Endothelial cell of umbilical vein (primary cell): ENCODE measurements at regions not wholly inside any gene's neighbourhood (a gene's known extent, or its start where the extent isn't known, plus 50 kb on each side); places are given as distances from the start of the nearest gene placed in this dataset.

Experiments
- CTCF ChIP-seq, 2 donors: IDR thresholded peaks; 1 replicate in 1 of 2; 2 replicates in 1 of 2; pipeline ENCODE4 v1.5.1; 2011; ENCODE audit warnings: low read length in 2 of 2, mild to moderate bottlenecking in 2 of 2, moderate library complexity in 2 of 2, control low read depth in 1 of 2, inconsistent platforms in 1 of 2, low read depth in 1 of 2; ENCODE audit not compliant: insufficient read depth in 1 of 2; ENCODE audit errors: extremely low read depth in 1 of 2
- JUN ChIP-seq: IDR thresholded peaks from 2 replicates; pipeline ENCODE4 v1.6.1; 2011; ENCODE audit warnings: borderline replicate concordance, low read depth; ENCODE audit not compliant: insufficient read length, insufficient read depth
- MAX ChIP-seq: IDR thresholded peaks from 2 replicates; pipeline ENCODE4 v1.6.1; 2011; ENCODE audit not compliant: insufficient read depth, insufficient read length
- MYC ChIP-seq: IDR thresholded peaks from one replicate; pipeline ENCODE4 v1.6.1; 2011; ENCODE audit warnings: mild to moderate bottlenecking, low read depth, low read length
- POLR2A ChIP-seq: IDR thresholded peaks from 2 replicates; pipeline ENCODE4 v1.6.1; 2012; ENCODE audit warnings: low read depth, mild to moderate bottlenecking, control low read depth, low read length
- POLR2AphosphoS5 ChIP-seq: IDR thresholded peaks from 2 replicates; pipeline ENCODE4 v1.6.1; 2012; ENCODE audit warnings: low read depth, mild to moderate bottlenecking, control low read depth, low read length, moderate library complexity; ENCODE audit not compliant: insufficient read depth

DNA sequence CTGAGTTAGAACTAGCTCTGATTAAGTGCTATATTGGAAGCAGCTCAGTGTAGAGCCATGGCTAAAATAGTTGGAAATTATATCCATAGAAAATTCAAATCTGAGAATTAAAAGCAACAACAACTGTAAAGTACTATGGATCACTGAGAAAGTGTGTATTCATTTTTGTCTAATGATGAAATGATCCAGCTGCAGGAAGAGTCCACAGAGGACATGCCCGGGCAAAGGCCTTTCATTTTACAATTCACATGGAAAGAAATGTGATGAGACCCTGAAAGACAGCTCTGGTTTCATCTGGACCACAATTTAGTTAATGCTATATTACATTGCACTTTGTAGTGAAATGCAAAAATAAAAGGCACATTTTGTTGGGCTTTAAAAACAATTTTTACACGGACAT is 196.8 kb upstream of the FAT1 start:
- TF ChIP-seq MYC: no peak
- TF ChIP-seq CTCF (IDR thresholded peaks at IDR 0.05; ENCODE audit: extremely low read depth in 1 of 2, insufficient read depth in 1 of 2, low read depth in 1 of 2, low read length in 2 of 2): no peak
- no peak for TF ChIP-seq POLR2A
- TF ChIP-seq MAX: no peak
- TF ChIP-seq POLR2AphosphoS5: no peak
- TF ChIP-seq JUN: no peak
